ENCODE measurements at regions not wholly inside any gene's neighbourhood (a gene's known extent, or its start where the extent isn't known, plus 50 kb on each side); places are given as distances from the start of the nearest gene placed in this dataset.

DNA sequence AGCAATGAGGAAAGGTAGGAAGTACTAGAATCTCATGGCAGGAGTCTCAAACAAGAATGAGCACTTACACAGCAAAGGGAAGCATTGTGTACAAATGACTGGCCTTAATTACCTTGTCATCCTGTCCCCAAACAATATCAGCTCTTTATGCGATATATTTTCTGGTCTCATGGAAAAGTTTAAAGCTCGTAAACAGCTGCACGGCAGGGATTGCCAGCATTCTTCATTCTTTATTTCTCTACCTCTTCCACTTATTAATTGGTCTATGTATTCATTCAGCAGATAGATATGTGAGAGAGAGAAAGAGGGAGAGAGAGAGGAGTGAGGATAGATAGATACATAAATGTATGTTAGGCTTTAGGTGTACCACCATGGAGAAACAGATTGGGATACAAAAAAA is 155.8 kb upstream of the FAT4 start:
- Histone ChIP-seq H3K4me1 (ENCODE audit: control insufficient read depth in 1 of 2, insufficient read depth in 2 of 2, low read length in 2 of 2) (no peaks in the 10 kb centered on the region), H3K36me3 (ENCODE audit: control insufficient read depth in 1 of 2, insufficient read depth in 2 of 2, low read length in 2 of 2) (no peaks in the 10 kb centered on the region), H3K4me2 (ENCODE audit: low read length) (no peak overlapping the region), H4K20me1 (ENCODE audit: insufficient read depth) (no peaks in the 10 kb centered on the region), H3K27me3 (ENCODE audit: insufficient read depth, low read length) (no peaks in the 10 kb centered on the region), H2AFZ (ENCODE audit: low read depth, low read length, poor library complexity, severe bottlenecking) (no peak overlapping the region), H3K9ac (ENCODE audit: low read length) (no peak overlapping the region), H3K27ac (ENCODE audit: low read depth, low read length) (no peak overlapping the region), H3K9me2 (ENCODE audit: insufficient read depth) (no peaks in the 10 kb centered on the region), H3K4me3 (replicated peaks in 1 of 2; ENCODE audit: low read depth in 1 of 2, low read length in 2 of 2) (no peak overlapping the region), H3K9me3 (ENCODE audit: control insufficient read depth in 1 of 2, insufficient read depth in 1 of 2, low read depth in 1 of 2, low read length in 2 of 2) (no peaks in the 10 kb centered on the region), H3K79me2 (ENCODE audit: insufficient read depth, low read length) (no peaks in the 10 kb centered on the region)
- no peak for DNase-seq (ENCODE audit: low read depth, low spot score)
- CTCF ChIA-PET, result no interaction called here
- POLR2A ChIA-PET, result no interaction called here
- TF ChIP-seq POLR2AphosphoS5 (IDR thresholded peaks at IDR 0.05; ENCODE audit: low read depth, low read length) (no peak), FOSL1 (IDR thresholded peaks at IDR 0.05; ENCODE audit: low read depth) (no peak), JUND (IDR thresholded peaks at IDR 0.05) (no peak), CTCF (IDR thresholded peaks at IDR 0.05 in 2 of 3, conservative IDR thresholded peaks at IDR 0.05 in 1 of 3; ENCODE audit: borderline replicate concordance in 1 of 3, insufficient read depth in 1 of 3, low read depth in 2 of 3, low read length in 2 of 3) (no peak), ATF3 (IDR thresholded peaks at IDR 0.05) (no peak), RAD21 (IDR thresholded peaks at IDR 0.05; ENCODE audit: low read depth) (no peak), SP1 (IDR thresholded peaks at IDR 0.05; ENCODE audit: low read depth) (no peak), YY1 (IDR thresholded peaks at IDR 0.05; ENCODE audit: extremely low read depth, insufficient replicate concordance, low read depth, low read length) (no peak), EZH2phosphoT487 (IDR thresholded peaks at IDR 0.05; ENCODE audit: borderline replicate concordance) (no peak), ZNF274 (IDR thresholded peaks at IDR 0.05; ENCODE audit: low read depth, low read length) (no peak), MAX (IDR thresholded peaks at IDR 0.05) (no peak)
- TF ChIP-seq, protein P1, sequence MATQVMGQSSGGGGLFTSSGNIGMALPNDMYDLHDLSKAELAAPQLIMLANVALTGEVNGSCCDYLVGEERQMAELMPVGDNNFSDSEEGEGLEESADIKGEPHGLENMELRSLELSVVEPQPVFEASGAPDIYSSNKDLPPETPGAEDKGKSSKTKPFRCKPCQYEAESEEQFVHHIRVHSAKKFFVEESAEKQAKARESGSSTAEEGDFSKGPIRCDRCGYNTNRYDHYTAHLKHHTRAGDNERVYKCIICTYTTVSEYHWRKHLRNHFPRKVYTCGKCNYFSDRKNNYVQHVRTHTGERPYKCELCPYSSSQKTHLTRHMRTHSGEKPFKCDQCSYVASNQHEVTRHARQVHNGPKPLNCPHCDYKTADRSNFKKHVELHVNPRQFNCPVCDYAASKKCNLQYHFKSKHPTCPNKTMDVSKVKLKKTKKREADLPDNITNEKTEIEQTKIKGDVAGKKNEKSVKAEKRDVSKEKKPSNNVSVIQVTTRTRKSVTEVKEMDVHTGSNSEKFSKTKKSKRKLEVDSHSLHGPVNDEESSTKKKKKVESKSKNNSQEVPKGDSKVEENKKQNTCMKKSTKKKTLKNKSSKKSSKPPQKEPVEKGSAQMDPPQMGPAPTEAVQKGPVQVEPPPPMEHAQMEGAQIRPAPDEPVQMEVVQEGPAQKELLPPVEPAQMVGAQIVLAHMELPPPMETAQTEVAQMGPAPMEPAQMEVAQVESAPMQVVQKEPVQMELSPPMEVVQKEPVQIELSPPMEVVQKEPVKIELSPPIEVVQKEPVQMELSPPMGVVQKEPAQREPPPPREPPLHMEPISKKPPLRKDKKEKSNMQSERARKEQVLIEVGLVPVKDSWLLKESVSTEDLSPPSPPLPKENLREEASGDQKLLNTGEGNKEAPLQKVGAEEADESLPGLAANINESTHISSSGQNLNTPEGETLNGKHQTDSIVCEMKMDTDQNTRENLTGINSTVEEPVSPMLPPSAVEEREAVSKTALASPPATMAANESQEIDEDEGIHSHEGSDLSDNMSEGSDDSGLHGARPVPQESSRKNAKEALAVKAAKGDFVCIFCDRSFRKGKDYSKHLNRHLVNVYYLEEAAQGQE (IDR thresholded peaks at IDR 0.05; ENCODE audit: low read depth), result no peak
- intact Hi-C loops (cut with micrococcal nuclease), result no loop called here
- no TSS peak for BruUV-seq (replicated peaks)
- no peak for ATAC-seq
- RAD21 ChIA-PET (ENCODE audit: low non-redundant PET in 1 of 2, low total read pairs in 2 of 2, uncharacterized antibody in 2 of 2, unreplicated experiment in 2 of 2), result no interaction called here

Data from HCT116 (cell line).